ENCODE measurements at regions not wholly inside any gene's neighbourhood (a gene's known extent, or its start where the extent isn't known, plus 50 kb on each side); places are given as distances from the start of the nearest gene placed in this dataset.

DNA sequence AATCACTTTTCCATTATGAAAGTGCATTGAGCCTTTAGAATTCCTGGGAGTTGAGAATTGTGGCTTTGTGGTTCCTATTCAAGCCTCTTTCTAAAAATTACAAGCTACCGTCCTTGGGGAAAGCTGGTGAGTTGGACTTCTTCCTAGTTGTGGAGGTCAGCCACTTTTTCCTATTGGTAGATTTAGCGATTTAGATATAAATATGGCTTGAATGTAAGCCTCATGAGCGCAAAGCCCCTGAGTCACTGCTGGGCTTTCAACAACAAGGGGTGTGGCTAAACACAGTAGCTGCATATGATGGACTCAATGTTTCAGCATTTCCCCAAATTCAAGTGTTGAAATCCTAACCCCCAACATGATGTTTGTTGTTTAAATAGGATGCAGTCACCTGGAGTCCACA, 150.0 kb upstream of the IGFBP3 start:
- FAIRE-seq: no peak
- CTCF ChIA-PET: interaction anchor here (1.3 to 1.4 kb wide), 2 partner anchors 27 to 30 kb away, joined by 3 to 4 read pairs; no protein-coding TSS in a partner anchor

More for the DNA sequence above, 150.0 kb upstream of the IGFBP3 start:
- in situ Hi-C loops (cut with MboI): no loop called here
- no peak overlapping the region for H3K9ac ChIP-seq (ENCODE audit: control insufficient read depth, insufficient read depth, low read length)
- 52% methylated on average over 3 of the region's 3 CpGs for WGBS (ENCODE audit: insufficient coverage, insufficient replicate concordance, low lambda C conversion rate, missing lambda C conversion rate)
- DNase-seq (ENCODE audit: low read depth, low spot score) (no peak), ATAC-seq (no peak)
- no peak overlapping the region for H3K27ac ChIP-seq (ENCODE audit: control insufficient read depth, insufficient read depth)
- TF ChIP-seq WRNIP1 (IDR thresholded peaks at IDR 0.05; ENCODE audit: borderline replicate concordance, low read depth, low read length) (no peak), NRF1 (conservative IDR thresholded peaks at IDR 0.05; ENCODE audit: low read depth, low read length) (no peak), ZNF24 (IDR thresholded peaks at IDR 0.05) (no peak), SMC3 (IDR thresholded peaks at IDR 0.05; ENCODE audit: borderline replicate concordance, low read length) (no peak), CHD4 (IDR thresholded peaks at IDR 0.05) (no peak), RAD21 (IDR thresholded peaks at IDR 0.05; ENCODE audit: insufficient read depth, low read depth, low read length) (no peak), SRF (IDR thresholded peaks at IDR 0.05; ENCODE audit: low read depth in 2 of 2, low read length in 2 of 2) (no peak), SUZ12 (IDR thresholded peaks at IDR 0.05; ENCODE audit: unreplicated experiment) (no peak), JUNB (IDR thresholded peaks at IDR 0.05) (no peak), FOS (IDR thresholded peaks at IDR 0.05; ENCODE audit: borderline replicate concordance, extremely low read depth, insufficient read length) (no peak), ZNF274 (IDR thresholded peaks at IDR 0.05; ENCODE audit: insufficient read depth, insufficient read length) (no peak), TCF7 (IDR thresholded peaks at IDR 0.05; ENCODE audit: borderline replicate concordance) (no peak), TCF12 (IDR thresholded peaks at IDR 0.05; ENCODE audit: low read depth, low read length) (no peak), ZNF384 (IDR thresholded peaks at IDR 0.05; ENCODE audit: borderline replicate concordance, low read depth, low read length) (no peak)
- TF ChIP-seq, protein P1, sequence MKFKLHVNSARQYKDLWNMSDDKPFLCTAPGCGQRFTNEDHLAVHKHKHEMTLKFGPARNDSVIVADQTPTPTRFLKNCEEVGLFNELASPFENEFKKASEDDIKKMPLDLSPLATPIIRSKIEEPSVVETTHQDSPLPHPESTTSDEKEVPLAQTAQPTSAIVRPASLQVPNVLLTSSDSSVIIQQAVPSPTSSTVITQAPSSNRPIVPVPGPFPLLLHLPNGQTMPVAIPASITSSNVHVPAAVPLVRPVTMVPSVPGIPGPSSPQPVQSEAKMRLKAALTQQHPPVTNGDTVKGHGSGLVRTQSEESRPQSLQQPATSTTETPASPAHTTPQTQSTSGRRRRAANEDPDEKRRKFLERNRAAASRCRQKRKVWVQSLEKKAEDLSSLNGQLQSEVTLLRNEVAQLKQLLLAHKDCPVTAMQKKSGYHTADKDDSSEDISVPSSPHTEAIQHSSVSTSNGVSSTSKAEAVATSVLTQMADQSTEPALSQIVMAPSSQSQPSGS (IDR thresholded peaks at IDR 0.05; ENCODE audit: low read length): no peak
- TF ChIP-seq, protein P2, sequence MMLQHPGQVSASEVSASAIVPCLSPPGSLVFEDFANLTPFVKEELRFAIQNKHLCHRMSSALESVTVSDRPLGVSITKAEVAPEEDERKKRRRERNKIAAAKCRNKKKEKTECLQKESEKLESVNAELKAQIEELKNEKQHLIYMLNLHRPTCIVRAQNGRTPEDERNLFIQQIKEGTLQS (IDR thresholded peaks at IDR 0.05; ENCODE audit: borderline replicate concordance, extremely low read depth, low read depth, low read length): no peak
- TF ChIP-seq, protein P3, sequence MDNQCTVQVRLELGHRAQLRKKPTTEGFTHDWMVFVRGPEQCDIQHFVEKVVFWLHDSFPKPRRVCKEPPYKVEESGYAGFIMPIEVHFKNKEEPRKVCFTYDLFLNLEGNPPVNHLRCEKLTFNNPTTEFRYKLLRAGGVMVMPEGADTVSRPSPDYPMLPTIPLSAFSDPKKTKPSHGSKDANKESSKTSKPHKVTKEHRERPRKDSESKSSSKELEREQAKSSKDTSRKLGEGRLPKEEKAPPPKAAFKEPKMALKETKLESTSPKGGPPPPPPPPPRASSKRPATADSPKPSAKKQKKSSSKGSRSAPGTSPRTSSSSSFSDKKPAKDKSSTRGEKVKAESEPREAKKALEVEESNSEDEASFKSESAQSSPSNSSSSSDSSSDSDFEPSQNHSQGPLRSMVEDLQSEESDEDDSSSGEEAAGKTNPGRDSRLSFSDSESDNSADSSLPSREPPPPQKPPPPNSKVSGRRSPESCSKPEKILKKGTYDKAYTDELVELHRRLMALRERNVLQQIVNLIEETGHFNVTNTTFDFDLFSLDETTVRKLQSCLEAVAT (IDR thresholded peaks at IDR 0.05): no peak
- intact Hi-C loops (cut with micrococcal nuclease; ENCODE audit: unreplicated experiment): no loop called here
- H3K4me3 ChIP-seq: no peak overlapping the region
- no peak overlapping the region for H2AFZ ChIP-seq (ENCODE audit: control insufficient read depth, low read depth, low read length)
- RAD21 ChIA-PET (ENCODE audit: unreplicated experiment): no interaction called here
- SMC1A ChIA-PET (ENCODE audit: uncharacterized antibody, unreplicated experiment): interaction anchor here (1.2 to 4.1 kb wide), 6 partner anchors 9 to 68 kb away, joined by 3 to 22 read pairs (median 9); no protein-coding TSS in a partner anchor
- no TSS peak for BruUV-seq (replicated peaks)
- H3K4me2 ChIP-seq (ENCODE audit: control insufficient read depth, insufficient read depth): no peak overlapping the region
- H3K4me1 ChIP-seq (ENCODE audit: control insufficient read depth, insufficient read depth, low read length): no peaks in the 10 kb centered on the region
- no peaks in the 10 kb centered on the region for H3K27me3 ChIP-seq (replicated peaks in 1 of 2; ENCODE audit: control insufficient read depth in 2 of 2, insufficient read depth in 2 of 2, low read length in 1 of 2)
- no peaks in the 10 kb centered on the region for H3K36me3 ChIP-seq (ENCODE audit: control insufficient read depth in 2 of 2, insufficient read depth in 2 of 2, low read length in 1 of 2)
- H3K9me3 ChIP-seq (replicated peaks; ENCODE audit: control insufficient read depth, insufficient read depth, low read length): no peaks in the 10 kb centered on the region
- POLR2A ChIA-PET: no interaction called here
- no peaks in the 10 kb centered on the region for H4K20me1 ChIP-seq (ENCODE audit: control insufficient read depth, insufficient read depth)
- H3K79me2 ChIP-seq (ENCODE audit: control insufficient read depth, insufficient read depth, low read length): no peaks in the 10 kb centered on the region
